Progenitor cell of endocrine pancreas (in vitro differentiated cells): ENCODE measurements at regions not wholly inside any gene's neighbourhood (a gene's known extent, or its start where the extent isn't known, plus 50 kb on each side); places are given as distances from the start of the nearest gene placed in this dataset.

Experiments used
- DNase-seq: peaks from one replicate; pipeline ENCODE4 v3.0.0; 2021; ENCODE audit warnings: low spot score; ENCODE audit not compliant: unreplicated experiment
- H3K27ac Mint-ChIP-seq: 2 replicates; pipeline ENCODE4 v1.8.0; 2021; ENCODE audit warnings: mild to moderate bottlenecking, moderate library complexity, mixed read lengths
- H3K27me3 Mint-ChIP-seq: 2 replicates; pipeline ENCODE4 v1.8.0; 2021; ENCODE audit warnings: mixed read lengths
- H3K36me3 Mint-ChIP-seq: 2 replicates; pipeline ENCODE4 v1.8.0; 2022; ENCODE audit warnings: mixed read lengths; ENCODE audit not compliant: insufficient read depth
- H3K4me1 Mint-ChIP-seq: 2 replicates; pipeline ENCODE4 v1.8.0; 2021; ENCODE audit warnings: low read depth, mixed read lengths
- H3K4me3 Mint-ChIP-seq: 2 replicates; pipeline ENCODE4 v1.8.0; 2021; ENCODE audit warnings: low read depth, mild to moderate bottlenecking, moderate library complexity, mixed read lengths
- H3K9me3 Mint-ChIP-seq: 2 replicates; pipeline ENCODE4 v1.8.0; 2021; ENCODE audit warnings: low read depth, mixed read lengths
- CTCF ChIP-seq: fragments of 200-600 bp; sonication (generic); IDR thresholded peaks from one replicate; pipeline ENCODE4 v1.5.0; 2021; ENCODE audit warnings: antibody characterized with exemption, mild to moderate bottlenecking; ENCODE audit not compliant: unreplicated experiment

GRCh38 chr5:106749826-106750225, 920.9 kb downstream of the EFNA5 start:
- Mint-ChIP-seq H3K4me3 (no peak overlapping the region), H3K27ac (no peak overlapping the region), H3K36me3 (no peaks in the 10 kb centered on the region), H3K4me1 (no peaks in the 10 kb centered on the region), H3K27me3 (no peaks in the 10 kb centered on the region), H3K9me3 (no peaks in the 10 kb centered on the region)
- TF ChIP-seq CTCF: no peak
- DNase-seq: no peak

GRCh38 chr5:106739127-106739526, 931.6 kb downstream of the EFNA5 start:
- H3K4me3 Mint-ChIP-seq: no peak overlapping the region
- peaks cover 13% of the 10 kb centered on the region for H3K9me3 Mint-ChIP-seq
- no peaks in the 10 kb centered on the region for H3K36me3 Mint-ChIP-seq
- no peak for TF ChIP-seq CTCF
- no peak for DNase-seq
- H3K27me3 Mint-ChIP-seq: no peaks in the 10 kb centered on the region
- H3K4me1 Mint-ChIP-seq: no peaks in the 10 kb centered on the region
- no peak overlapping the region for H3K27ac Mint-ChIP-seq

- TF ChIP-seq CTCF: no peak
- H3K4me1 Mint-ChIP-seq: no peaks in the 10 kb centered on the region
- DNase-seq: no peak
- H3K9me3 Mint-ChIP-seq: peaks cover 33% of the 10 kb centered on the region
- no peak overlapping the region for H3K4me3 Mint-ChIP-seq
- H3K36me3 Mint-ChIP-seq: peaks cover 3% of the 10 kb centered on the region
- H3K27me3 Mint-ChIP-seq: no peaks in the 10 kb centered on the region
- no peak overlapping the region for H3K27ac Mint-ChIP-seq
Observed at GRCh38 chr5:106737111-106737510, 933.6 kb downstream of the EFNA5 start.

GRCh38 chr5:106732624-106733023, 938.1 kb downstream of the EFNA5 start:
- peaks cover 5% of the 10 kb centered on the region for H3K36me3 Mint-ChIP-seq
- no peaks in the 10 kb centered on the region for H3K27me3 Mint-ChIP-seq

GRCh38 chr5:106730912-106731311, 939.8 kb downstream of the EFNA5 start:
- Mint-ChIP-seq H3K27ac (no peak overlapping the region), H3K4me1 (peaks cover 2% of the 10 kb centered on the region), H3K36me3 (peaks cover 5% of the 10 kb centered on the region), H3K4me3 (no peak overlapping the region), H3K9me3 (peaks cover 39% of the 10 kb centered on the region), H3K27me3 (no peaks in the 10 kb centered on the region)
- DNase-seq: no peak
- TF ChIP-seq CTCF: no peak

More at GRCh38 chr5:106732624-106733023, 938.1 kb downstream of the EFNA5 start:
- DNase-seq: no peak
- Mint-ChIP-seq H3K4me3 (no peak overlapping the region), H3K9me3 (peaks cover 39% of the 10 kb centered on the region), H3K4me1 (no peaks in the 10 kb centered on the region), H3K27ac (no peak overlapping the region)
- TF ChIP-seq CTCF: no peak
